H1 (cell line): ENCODE measurements at regions not wholly inside any gene's neighbourhood (a gene's known extent, or its start where the extent isn't known, plus 50 kb on each side); places are given as distances from the start of the nearest gene placed in this dataset.

Experiments
- ATF3 ChIP-seq: IDR thresholded peaks from 2 replicates; pipeline ENCODE4 v1.6.1; 2011; ENCODE audit warnings: low read depth, mild to moderate bottlenecking, low read length; ENCODE audit not compliant: insufficient read depth
- CHD2 ChIP-seq: IDR thresholded peaks from 2 replicates; pipeline ENCODE4 v1.6.1; 2012; ENCODE audit warnings: low read length, improper control_type of control experiment
- EGR1 ChIP-seq: IDR thresholded peaks from 2 replicates; pipeline ENCODE4 v1.6.1; 2011; ENCODE audit warnings: low read depth, low read length, borderline replicate concordance
- EZH2 ChIP-seq: fragments of 200-600 bp; sonication (generic); IDR thresholded peaks from 2 replicates; pipeline ENCODE4 v1.7.1; 2012; ENCODE audit warnings: low read depth, mild to moderate bottlenecking, moderate library complexity, low read length, inconsistent platforms; ENCODE audit not compliant: severe bottlenecking
- POLR2A ChIP-seq, 2 experiments: IDR thresholded peaks; 1 replicate in 1 of 2; 2 replicates in 1 of 2; pipeline ENCODE4 v1.6.1; 2011; ENCODE audit warnings: low read depth in 2 of 2, low read length in 2 of 2, mild to moderate bottlenecking in 2 of 2; ENCODE audit errors: control extremely low read depth in 1 of 2
- POLR2AphosphoS5 ChIP-seq: IDR thresholded peaks from 2 replicates; pipeline ENCODE4 v1.6.1; 2011; ENCODE audit warnings: low read depth, low read length
- RAD21 ChIP-seq, 2 experiments: IDR thresholded peaks in 1 of 2; conservative IDR thresholded peaks in 1 of 2; 2 replicates each; pipeline ENCODE4 v1.6.1; 2011; ENCODE audit warnings: low read depth in 2 of 2, low read length in 2 of 2, improper control_type of control experiment in 1 of 2, inconsistent platforms in 1 of 2, mild to moderate bottlenecking in 1 of 2, moderate library complexity in 1 of 2
- SIX5 ChIP-seq: IDR thresholded peaks from 2 replicates; pipeline ENCODE4 v1.6.1; 2011; ENCODE audit warnings: mild to moderate bottlenecking, low read depth, low read length
- SP2 ChIP-seq: IDR thresholded peaks from 2 replicates; pipeline ENCODE4 v1.6.1; 2012; ENCODE audit warnings: mild to moderate bottlenecking, low read length, inconsistent platforms
- TBP ChIP-seq: IDR thresholded peaks from 2 replicates; pipeline ENCODE4 v1.6.1; 2011; ENCODE audit warnings: low read depth, low read length, improper control_type of control experiment
- YY1 ChIP-seq: IDR thresholded peaks from 2 replicates; pipeline ENCODE4 v1.6.1; 2011; ENCODE audit warnings: low read depth, mild to moderate bottlenecking, low read length
- ZNF274 ChIP-seq: IDR thresholded peaks from 2 replicates; pipeline ENCODE4 v1.7.0; 2012; ENCODE audit warnings: low read length, borderline replicate concordance; ENCODE audit errors: extremely low read depth
- TF ChIP-seq, protein P1 (sequence below), 3 experiments: IDR thresholded peaks; 1 replicate in 2 of 3; 2 replicates in 1 of 3; pipeline versions ENCODE4 v1.5.1 to v1.6.1; 2011; ENCODE audit warnings: low read length in 3 of 3, mild to moderate bottlenecking in 3 of 3, inconsistent platforms in 2 of 3, low read depth in 1 of 3, moderate library complexity in 1 of 3; ENCODE audit not compliant: insufficient read depth in 1 of 3; ENCODE audit errors: control extremely low read depth in 1 of 3

- TF ChIP-seq POLR2A (IDR thresholded peaks at IDR 0.05; ENCODE audit: control extremely low read depth in 1 of 2, low read depth in 2 of 2, low read length in 2 of 2) (no peak), EZH2 (no peak), RAD21 (IDR thresholded peaks at IDR 0.05 in 1 of 2, conservative IDR thresholded peaks at IDR 0.05 in 1 of 2; ENCODE audit: low read depth in 2 of 2, low read length in 2 of 2) (no peak), SIX5 (no peak), ATF3 (no peak), POLR2AphosphoS5 (no peak), EGR1 (no peak), YY1 (no peak), TBP (no peak), SP2 (no peak), CHD2 (no peak), ZNF274 (no peak)
- TF ChIP-seq, protein P1, sequence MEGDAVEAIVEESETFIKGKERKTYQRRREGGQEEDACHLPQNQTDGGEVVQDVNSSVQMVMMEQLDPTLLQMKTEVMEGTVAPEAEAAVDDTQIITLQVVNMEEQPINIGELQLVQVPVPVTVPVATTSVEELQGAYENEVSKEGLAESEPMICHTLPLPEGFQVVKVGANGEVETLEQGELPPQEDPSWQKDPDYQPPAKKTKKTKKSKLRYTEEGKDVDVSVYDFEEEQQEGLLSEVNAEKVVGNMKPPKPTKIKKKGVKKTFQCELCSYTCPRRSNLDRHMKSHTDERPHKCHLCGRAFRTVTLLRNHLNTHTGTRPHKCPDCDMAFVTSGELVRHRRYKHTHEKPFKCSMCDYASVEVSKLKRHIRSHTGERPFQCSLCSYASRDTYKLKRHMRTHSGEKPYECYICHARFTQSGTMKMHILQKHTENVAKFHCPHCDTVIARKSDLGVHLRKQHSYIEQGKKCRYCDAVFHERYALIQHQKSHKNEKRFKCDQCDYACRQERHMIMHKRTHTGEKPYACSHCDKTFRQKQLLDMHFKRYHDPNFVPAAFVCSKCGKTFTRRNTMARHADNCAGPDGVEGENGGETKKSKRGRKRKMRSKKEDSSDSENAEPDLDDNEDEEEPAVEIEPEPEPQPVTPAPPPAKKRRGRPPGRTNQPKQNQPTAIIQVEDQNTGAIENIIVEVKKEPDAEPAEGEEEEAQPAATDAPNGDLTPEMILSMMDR (IDR thresholded peaks at IDR 0.05; ENCODE audit: control extremely low read depth in 1 of 3, insufficient read depth in 1 of 3, low read depth in 1 of 3, low read length in 3 of 3): no peak
These were observed 248.2 kb downstream of the ACTL7B start for GRCh38 chr9:108607607-108608006.
